Smooth muscle cell (in vitro differentiated cells): ENCODE measurements at regions not wholly inside any gene's neighbourhood (a gene's known extent, or its start where the extent isn't known, plus 50 kb on each side); places are given as distances from the start of the nearest gene placed in this dataset.

ENCODE experiments used
- DNase-seq: peaks from one replicate; lab custom pipeline; 2025; ENCODE audit not compliant: unreplicated experiment; lab: John Stamatoyannopoulos, UW
- H2AFZ ChIP-seq: fragments of 200-600 bp; sonication (generic); 2 replicates; pipeline ENCODE4 v1.6.0; 2016; ENCODE audit warnings: antibody characterized with exemption, low read depth, mild to moderate bottlenecking
- H3F3A ChIP-seq: fragments of 200-600 bp; sonication (generic); 2 replicates; pipeline ENCODE4 v1.6.0; 2017; ENCODE audit warnings: antibody characterized with exemption, low read depth
- H3K27ac ChIP-seq: fragments of 200-600 bp; sonication (generic); 2 replicates; pipeline ENCODE4 v1.5.1; 2016; ENCODE audit warnings: low read depth, mild to moderate bottlenecking
- H3K27me3 ChIP-seq: fragments of 200-600 bp; sonication (generic); 2 replicates; pipeline ENCODE4 v1.6.1; 2016; ENCODE audit warnings: low read depth, mild to moderate bottlenecking
- H3K36me3 ChIP-seq: fragments of 200-600 bp; sonication (generic); 2 replicates; pipeline ENCODE4 v1.5.1; 2016; ENCODE audit warnings: low read depth
- H3K4me1 ChIP-seq: fragments of 200-600 bp; sonication (generic); 2 replicates; pipeline ENCODE4 v1.5.1; 2016; ENCODE audit warnings: low read depth
- H3K4me2 ChIP-seq: fragments of 200-600 bp; sonication (generic); 2 replicates; pipeline ENCODE4 v1.6.0; 2016; ENCODE audit warnings: mild to moderate bottlenecking
- H3K4me3 ChIP-seq: fragments of 200-600 bp; sonication (generic); 2 replicates; pipeline ENCODE4 v1.5.1; 2016; ENCODE audit warnings: mild to moderate bottlenecking
- H3K79me2 ChIP-seq: fragments of 200-600 bp; sonication (generic); 2 replicates; pipeline ENCODE4 v1.6.0; 2016; ENCODE audit warnings: low read depth, mild to moderate bottlenecking
- H3K9ac ChIP-seq: fragments of 200-600 bp; sonication (generic); 2 replicates; pipeline ENCODE4 v1.6.0; 2016; ENCODE audit warnings: low read depth
- H3K9me3 ChIP-seq: fragments of 200-600 bp; sonication (generic); replicated peaks from 2 replicates; pipeline ENCODE4 v1.5.1; 2016; ENCODE audit warnings: low read depth
- H4K20me1 ChIP-seq: fragments of 200-600 bp; sonication (generic); 2 replicates; pipeline ENCODE4 v1.6.0; 2016; ENCODE audit warnings: low read depth
- CTCF ChIP-seq: fragments of 200-600 bp; sonication (generic); IDR thresholded peaks from 2 replicates; pipeline ENCODE4 v1.5.1; 2017; ENCODE audit warnings: borderline replicate concordance, mild to moderate bottlenecking, antibody characterized with exemption; ENCODE audit not compliant: insufficient read depth, poor library complexity, severe bottlenecking
- WGBS: methylation state at CpG from one replicate; pipeline ENCODE4 v1.1.7; 2016; ENCODE audit warnings: low lambda C conversion rate; 5-methylcytosine and 5-hydroxymethylcytosine counted together

- 91% methylated on average over 5 of the region's 5 CpGs for WGBS
- TF ChIP-seq CTCF: no peak
Observed at GRCh38 chr2:117341690-117342089, 472.8 kb upstream of the DDX18 start.

GRCh38 chr2:117342415-117342814 is 472.1 kb upstream of the DDX18 start:
- Histone ChIP-seq H3K79me2 (no peaks in the 10 kb centered on the region), H3K27ac (no peak overlapping the region), H3K9ac (no peak overlapping the region), H3K4me1 (no peaks in the 10 kb centered on the region), H4K20me1 (no peaks in the 10 kb centered on the region), H3K27me3 (no peaks in the 10 kb centered on the region), H2AFZ (no peak overlapping the region), H3K4me3 (no peak overlapping the region), H3K9me3 (no peaks in the 10 kb centered on the region), H3K36me3 (no peaks in the 10 kb centered on the region), H3F3A (no peaks in the 10 kb centered on the region), H3K4me2 (no peak overlapping the region)
- no peak for TF ChIP-seq CTCF
- DNase-seq: no peak

More at GRCh38 chr2:117341690-117342089, 472.8 kb upstream of the DDX18 start:
- DNase-seq: no peak
- H3K27me3 ChIP-seq: no peaks in the 10 kb centered on the region
- H2AFZ ChIP-seq: no peak overlapping the region
- H3K36me3 ChIP-seq: no peaks in the 10 kb centered on the region
- H3K4me1 ChIP-seq: no peaks in the 10 kb centered on the region
- no peaks in the 10 kb centered on the region for H3F3A ChIP-seq
- H3K4me2 ChIP-seq: no peak overlapping the region
- H3K4me3 ChIP-seq: no peak overlapping the region
- H4K20me1 ChIP-seq: no peaks in the 10 kb centered on the region
- no peak overlapping the region for H3K9ac ChIP-seq
- H3K9me3 ChIP-seq: no peaks in the 10 kb centered on the region
- no peak overlapping the region for H3K27ac ChIP-seq
- no peaks in the 10 kb centered on the region for H3K79me2 ChIP-seq

GRCh38 chr2:117349687-117350086 is 464.8 kb upstream of the DDX18 start:
- no peak for TF ChIP-seq CTCF
- Histone ChIP-seq H3K27ac (no peak overlapping the region), H2AFZ (no peak overlapping the region), H3K27me3 (no peaks in the 10 kb centered on the region), H3K79me2 (no peaks in the 10 kb centered on the region), H3K9me3 (no peaks in the 10 kb centered on the region), H3K4me1 (no peaks in the 10 kb centered on the region), H3F3A (no peaks in the 10 kb centered on the region), H3K36me3 (no peaks in the 10 kb centered on the region), H3K4me2 (no peak overlapping the region), H4K20me1 (no peaks in the 10 kb centered on the region), H3K4me3 (no peak overlapping the region), H3K9ac (no peak overlapping the region)
- WGBS: 79% methylated on average over 4 of the region's 4 CpGs
- no peak for DNase-seq

- TF ChIP-seq CTCF: no peak
- WGBS: 57% methylated on average over 4 of the region's 4 CpGs
Observed at GRCh38 chr2:117351396-117351795, 463.1 kb upstream of the DDX18 start.

More at GRCh38 chr2:117351396-117351795, 463.1 kb upstream of the DDX18 start:
- no peak overlapping the region for H3K4me3 ChIP-seq
- no peak overlapping the region for H3K4me2 ChIP-seq
- no peak overlapping the region for H3K27ac ChIP-seq
- H3K9ac ChIP-seq: no peak overlapping the region
- no peaks in the 10 kb centered on the region for H4K20me1 ChIP-seq
- no peaks in the 10 kb centered on the region for H3F3A ChIP-seq
- H3K36me3 ChIP-seq: no peaks in the 10 kb centered on the region
- H3K9me3 ChIP-seq: no peaks in the 10 kb centered on the region
- no peaks in the 10 kb centered on the region for H3K27me3 ChIP-seq
- H2AFZ ChIP-seq: no peak overlapping the region
- H3K4me1 ChIP-seq: no peaks in the 10 kb centered on the region
- H3K79me2 ChIP-seq: no peaks in the 10 kb centered on the region
- no peak for DNase-seq
